ENCODE measurements at regions not wholly inside any gene's neighbourhood (a gene's known extent, or its start where the extent isn't known, plus 50 kb on each side); places are given as distances from the start of the nearest gene placed in this dataset.
A peak's percentile ranks its signal among the peaks of the same experiment; 100 is the strongest.

- no peak for DNase-seq (ENCODE audit: low read depth)
These were observed 520.9 kb upstream of the ID2 start for GRCh38 chr2:8160959-8161358.

- DNase-seq (ENCODE audit: low read depth), result no peak
These were observed 519.3 kb upstream of the ID2 start for GRCh38 chr2:8162552-8162951.

- no peak for DNase-seq (ENCODE audit: low read depth)
These were observed 516.3 kb upstream of the ID2 start for GRCh38 chr2:8165550-8165949.

GRCh38 chr2:8168022-8168717 is 513.7 kb upstream of the ID2 start:
- DNase-seq (ENCODE audit: low read depth), result no peak

- no peak for DNase-seq (ENCODE audit: low read depth)
These were observed 512.9 kb upstream of the ID2 start for GRCh38 chr2:8168876-8169424.

GRCh38 chr2:8169443-8169842 is 512.4 kb upstream of the ID2 start:
- peak; percentile 28 for DNase-seq (ENCODE audit: low read depth)

- DNase-seq (ENCODE audit: low read depth), result no peak
These were observed 511.1 kb upstream of the ID2 start for GRCh38 chr2:8170552-8171327.

GRCh38 chr2:8171608-8172007 is 510.2 kb upstream of the ID2 start:
- no peak for DNase-seq (ENCODE audit: low read depth)

GRCh38 chr2:8172661-8173060 is 509.2 kb upstream of the ID2 start:
- no peak for DNase-seq (ENCODE audit: low read depth)

- no peak for DNase-seq (ENCODE audit: low read depth)
These were observed 507.1 kb upstream of the ID2 start for GRCh38 chr2:8174641-8175257.

GRCh38 chr2:8176887-8177286 is 505.0 kb upstream of the ID2 start:
- DNase-seq (ENCODE audit: low read depth), result no peak

GRCh38 chr2:8177566-8177965 is 504.3 kb upstream of the ID2 start:
- DNase-seq (ENCODE audit: low read depth), result no peak

GRCh38 chr2:8178911-8179310 is 502.9 kb upstream of the ID2 start:
- no peak for DNase-seq (ENCODE audit: low read depth)

GRCh38 chr2:8189316-8189715 is 492.5 kb upstream of the ID2 start:
- no peak for DNase-seq (ENCODE audit: low read depth)

- no peak for DNase-seq (ENCODE audit: low read depth)
These were observed 491.6 kb upstream of the ID2 start for GRCh38 chr2:8190279-8190678.

- no peak for DNase-seq (ENCODE audit: low read depth)
These were observed 490.4 kb upstream of the ID2 start for GRCh38 chr2:8191427-8191826.

GRCh38 chr2:8193146-8193545 is 488.7 kb upstream of the ID2 start:
- DNase-seq (ENCODE audit: low read depth), result no peak

- no peak for DNase-seq (ENCODE audit: low read depth)
These were observed 487.9 kb upstream of the ID2 start for GRCh38 chr2:8193686-8194615.

- no peak for DNase-seq (ENCODE audit: low read depth)
These were observed 486.1 kb upstream of the ID2 start for GRCh38 chr2:8195784-8196183.

GRCh38 chr2:8196316-8196715 is 485.5 kb upstream of the ID2 start:
- DNase-seq (ENCODE audit: low read depth), result no peak

GRCh38 chr2:8197101-8197500 is 484.8 kb upstream of the ID2 start:
- DNase-seq (ENCODE audit: low read depth), result peak; percentile 0

- no peak for DNase-seq (ENCODE audit: low read depth)
These were observed 484.0 kb upstream of the ID2 start for GRCh38 chr2:8197825-8198224.

Data from ELR (cell line).